Muscle layer of duodenum (tissue), 2 donors: ENCODE measurements at regions not wholly inside any gene's neighbourhood (a gene's known extent, or its start where the extent isn't known, plus 50 kb on each side); places are given as distances from the start of the nearest gene placed in this dataset.
"Not testable (repeated sequence)": the region's sequence is repeated elsewhere in the genome, so short reads cannot be mapped to it uniquely, and the experiment has no call there.

Experiments
- H3K27ac ChIP-seq: one replicate; pipeline ENCODE4 v1.7.0; 2013; ENCODE audit warnings: mild to moderate bottlenecking, low read length
- H3K27me3 ChIP-seq: one replicate; pipeline ENCODE4 v1.7.0; 2013; ENCODE audit warnings: low read depth, mild to moderate bottlenecking, control low read depth, low read length
- H3K36me3 ChIP-seq, 2 donors: one replicate each; pipeline ENCODE4 v1.7.0; 2013; ENCODE audit warnings: low read length in 2 of 2, control low read depth in 1 of 2, mild to moderate bottlenecking in 1 of 2; ENCODE audit not compliant: insufficient read depth in 2 of 2, control insufficient read depth in 1 of 2
- H3K4me1 ChIP-seq, 2 donors: one replicate each; pipeline ENCODE4 v1.7.0; 2013; ENCODE audit warnings: low read length in 2 of 2, mild to moderate bottlenecking in 2 of 2, control low read depth in 1 of 2, moderate library complexity in 1 of 2; ENCODE audit not compliant: insufficient read depth in 2 of 2, control insufficient read depth in 1 of 2
- H3K4me3 ChIP-seq, 2 donors: one replicate each; pipeline ENCODE4 v1.7.0; 2013; ENCODE audit warnings: low read length in 2 of 2, low read depth in 1 of 2, mild to moderate bottlenecking in 1 of 2
- H3K9me3 ChIP-seq, 2 donors: one replicate each; pipeline ENCODE4 v1.7.0; 2013; ENCODE audit warnings: low read length in 2 of 2, control low read depth in 1 of 2, mild to moderate bottlenecking in 1 of 2; ENCODE audit not compliant: control insufficient read depth in 1 of 2
- donor health status: healthy.

GRCh38 chr3:103862415-103862814 is 1427.6 kb downstream of the ZPLD1 start:
- Histone ChIP-seq H3K27ac (no peak overlapping the region), H3K27me3 (no peaks in the 10 kb centered on the region), H3K36me3 (no peaks in the 10 kb centered on the region), H3K4me3 (no peak overlapping the region), H3K4me1 (no peaks in the 10 kb centered on the region), H3K9me3 (no peaks in the 10 kb centered on the region)

GRCh38 chr3:103863381-103863780 is 1428.6 kb downstream of the ZPLD1 start:
- Histone ChIP-seq H3K4me1 (no peaks in the 10 kb centered on the region), H3K36me3 (no peaks in the 10 kb centered on the region), H3K9me3 (no peaks in the 10 kb centered on the region), H3K27ac (no peak overlapping the region), H3K4me3 (no peak overlapping the region), H3K27me3 (no peaks in the 10 kb centered on the region)

- no peaks in the 10 kb centered on the region for H3K9me3 ChIP-seq
- H3K27ac ChIP-seq, result no peak overlapping the region
- no peaks in the 10 kb centered on the region for H3K4me1 ChIP-seq
- no peaks in the 10 kb centered on the region for H3K27me3 ChIP-seq
- H3K36me3 ChIP-seq, result no peaks in the 10 kb centered on the region
- no peak overlapping the region for H3K4me3 ChIP-seq
These were observed 1431.3 kb downstream of the ZPLD1 start for GRCh38 chr3:103866113-103866512.

GRCh38 chr3:103873021-103873420 is 1438.2 kb downstream of the ZPLD1 start:
- Histone ChIP-seq H3K4me3 (no peak overlapping the region), H3K4me1 (no peaks in the 10 kb centered on the region), H3K9me3 (no peaks in the 10 kb centered on the region), H3K36me3 (no peaks in the 10 kb centered on the region), H3K27ac (no peak overlapping the region), H3K27me3 (no peaks in the 10 kb centered on the region)

GRCh38 chr3:103873897-103874545 is 1439.2 kb downstream of the ZPLD1 start:
- Histone ChIP-seq H3K36me3 (no peaks in the 10 kb centered on the region), H3K9me3 (no peaks in the 10 kb centered on the region), H3K27me3 (no peaks in the 10 kb centered on the region), H3K4me3 (no peak overlapping the region), H3K4me1 (no peaks in the 10 kb centered on the region), H3K27ac (no peak overlapping the region)

GRCh38 chr3:103881809-103882208 is 1447.0 kb downstream of the ZPLD1 start:
- H3K27ac ChIP-seq, H3K36me3 ChIP-seq, H3K9me3 ChIP-seq, H3K27me3 ChIP-seq, H3K4me1 ChIP-seq, H3K4me3 ChIP-seq: not testable (repeated sequence)

GRCh38 chr3:103889675-103890074 is 1454.9 kb downstream of the ZPLD1 start:
- no peaks in the 10 kb centered on the region for H3K36me3 ChIP-seq
- no peak overlapping the region for H3K27ac ChIP-seq
- no peaks in the 10 kb centered on the region for H3K9me3 ChIP-seq
- H3K27me3 ChIP-seq, result no peaks in the 10 kb centered on the region
- no peaks in the 10 kb centered on the region for H3K4me1 ChIP-seq
- H3K4me3 ChIP-seq, result no peak overlapping the region

GRCh38 chr3:103894162-103894822 is 1459.5 kb downstream of the ZPLD1 start:
- no peak overlapping the region for H3K27ac ChIP-seq

GRCh38 chr3:103899328-103899727 is 1464.5 kb downstream of the ZPLD1 start:
- Histone ChIP-seq H3K9me3 (no peaks in the 10 kb centered on the region), H3K27ac (no peak overlapping the region), H3K4me3 (no peak overlapping the region), H3K4me1 (no peaks in the 10 kb centered on the region), H3K36me3 (no peaks in the 10 kb centered on the region), H3K27me3 (no peaks in the 10 kb centered on the region)

More at GRCh38 chr3:103894162-103894822, 1459.5 kb downstream of the ZPLD1 start:
- H3K4me1 ChIP-seq, result no peaks in the 10 kb centered on the region
- no peak overlapping the region for H3K4me3 ChIP-seq
- H3K27me3 ChIP-seq, result no peaks in the 10 kb centered on the region
- H3K9me3 ChIP-seq, result no peaks in the 10 kb centered on the region
- no peaks in the 10 kb centered on the region for H3K36me3 ChIP-seq

GRCh38 chr3:103904991-103905390 is 1461.7 kb upstream of the ALCAM start:
- Histone ChIP-seq H3K9me3 (no peaks in the 10 kb centered on the region), H3K4me3 (no peak overlapping the region), H3K27me3 (no peaks in the 10 kb centered on the region), H3K36me3 (no peaks in the 10 kb centered on the region), H3K27ac (no peak overlapping the region), H3K4me1 (no peaks in the 10 kb centered on the region)

- no peaks in the 10 kb centered on the region for H3K4me1 ChIP-seq
- no peak overlapping the region for H3K4me3 ChIP-seq
- no peaks in the 10 kb centered on the region for H3K9me3 ChIP-seq
- no peaks in the 10 kb centered on the region for H3K36me3 ChIP-seq
- H3K27me3 ChIP-seq, result no peaks in the 10 kb centered on the region
- H3K27ac ChIP-seq, result no peak overlapping the region
These were observed 1460.4 kb upstream of the ALCAM start for GRCh38 chr3:103906304-103906703.

- Histone ChIP-seq H3K27me3 (no peaks in the 10 kb centered on the region), H3K9me3 (no peaks in the 10 kb centered on the region)
These were observed 1459.9 kb upstream of the ALCAM start for GRCh38 chr3:103906808-103907207.

More at GRCh38 chr3:103906808-103907207, 1459.9 kb upstream of the ALCAM start:
- H3K4me1 ChIP-seq, result no peaks in the 10 kb centered on the region
- H3K4me3 ChIP-seq, result no peak overlapping the region
- no peaks in the 10 kb centered on the region for H3K36me3 ChIP-seq
- no peak overlapping the region for H3K27ac ChIP-seq
